ENCODE measurements at regions not wholly inside any gene's neighbourhood (a gene's known extent, or its start where the extent isn't known, plus 50 kb on each side); places are given as distances from the start of the nearest gene placed in this dataset.

DNA sequence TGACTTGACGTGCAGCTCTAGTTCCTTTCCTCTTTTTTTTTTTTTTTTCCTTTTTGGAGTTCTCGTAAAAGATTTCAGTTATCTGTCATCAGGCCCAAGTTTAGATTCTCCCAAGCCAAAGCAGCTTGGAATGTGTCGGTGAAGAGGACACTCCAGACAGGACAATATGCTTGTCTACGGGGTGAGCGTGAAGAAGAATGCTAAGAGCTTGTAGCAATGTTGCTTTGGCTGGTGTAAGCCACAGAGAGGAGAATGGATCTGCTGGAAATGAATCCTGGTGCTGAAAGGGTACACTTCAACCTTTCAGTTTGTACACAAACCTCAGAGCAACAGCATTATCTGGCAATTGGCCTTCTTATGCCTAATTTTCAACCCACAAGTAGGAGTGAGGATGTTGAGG, 92.4 kb downstream of the ISL1 start:
- TF ChIP-seq, protein P1, sequence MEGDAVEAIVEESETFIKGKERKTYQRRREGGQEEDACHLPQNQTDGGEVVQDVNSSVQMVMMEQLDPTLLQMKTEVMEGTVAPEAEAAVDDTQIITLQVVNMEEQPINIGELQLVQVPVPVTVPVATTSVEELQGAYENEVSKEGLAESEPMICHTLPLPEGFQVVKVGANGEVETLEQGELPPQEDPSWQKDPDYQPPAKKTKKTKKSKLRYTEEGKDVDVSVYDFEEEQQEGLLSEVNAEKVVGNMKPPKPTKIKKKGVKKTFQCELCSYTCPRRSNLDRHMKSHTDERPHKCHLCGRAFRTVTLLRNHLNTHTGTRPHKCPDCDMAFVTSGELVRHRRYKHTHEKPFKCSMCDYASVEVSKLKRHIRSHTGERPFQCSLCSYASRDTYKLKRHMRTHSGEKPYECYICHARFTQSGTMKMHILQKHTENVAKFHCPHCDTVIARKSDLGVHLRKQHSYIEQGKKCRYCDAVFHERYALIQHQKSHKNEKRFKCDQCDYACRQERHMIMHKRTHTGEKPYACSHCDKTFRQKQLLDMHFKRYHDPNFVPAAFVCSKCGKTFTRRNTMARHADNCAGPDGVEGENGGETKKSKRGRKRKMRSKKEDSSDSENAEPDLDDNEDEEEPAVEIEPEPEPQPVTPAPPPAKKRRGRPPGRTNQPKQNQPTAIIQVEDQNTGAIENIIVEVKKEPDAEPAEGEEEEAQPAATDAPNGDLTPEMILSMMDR (IDR thresholded peaks at IDR 0.05): no peak
- no peak for TF ChIP-seq POLR2A (IDR thresholded peaks at IDR 0.05)

All from body of pancreas (tissue), 4 donors.